Stomach (tissue), 8 donors: ENCODE measurements at regions not wholly inside any gene's neighbourhood (a gene's known extent, or its start where the extent isn't known, plus 50 kb on each side); places are given as distances from the start of the nearest gene placed in this dataset.
"Not testable (repeated sequence)": the region's sequence is repeated elsewhere in the genome, so short reads cannot be mapped to it uniquely, and the experiment has no call there.

Source experiments
- DNase-seq, 2 donors: peaks; one replicate each; pipeline versions ENCODE4 v3.0.0 to v3.0.0-alpha.2; 2013 to 2019
- H3K27ac ChIP-seq, 5 donors: fragments of 200-600 bp in 4 of 5; sonication (generic) in 4 of 5; one replicate each; pipeline ENCODE4 v1.5.1; 2013 to 2019; ENCODE audit warnings: mild to moderate bottlenecking in 1 of 5, moderate library complexity in 1 of 5
- H3K27me3 ChIP-seq, 3 donors: fragments of 200-600 bp; sonication (generic); one replicate each; pipeline ENCODE4 v1.5.1; 2017 to 2019; ENCODE audit warnings: mixed run types in 1 of 3
- H3K36me3 ChIP-seq, 4 donors: fragments of 200-600 bp; sonication (generic); 1 replicate in 3 of 4; 2 replicates in 1 of 4; pipeline ENCODE4 v1.5.1; 2016 to 2019
- H3K4me1 ChIP-seq, 4 donors: fragments of 200-600 bp; sonication (generic); one replicate each; pipeline ENCODE4 v1.5.1; 2016 to 2019
- H3K4me3 ChIP-seq, 4 donors: fragments of 200-600 bp; sonication (generic) in 3 of 4; one replicate each; pipeline ENCODE4 v1.5.1; 2016 to 2019; ENCODE audit warnings: mild to moderate bottlenecking in 1 of 4
- H3K9me3 ChIP-seq, 4 donors: fragments of 200-600 bp; sonication (generic); one replicate each; pipeline ENCODE4 v1.5.1; 2016 to 2019
- WGBS, 5 donors: extraction: QIAGEN DNeasy Blood & Tissue Kit in 3 of 5; methylation state at CpG; one replicate each; pipeline versions ENCODE4 v1.1.5 to v1.1.7; 2013 to 2018; 5-methylcytosine and 5-hydroxymethylcytosine counted together
- intact Hi-C: fragments of 100-400 bp; cut with DNase I; formaldehyde crosslinking; loops from one replicate; pipeline ENCODE4 v1.15.1; 2023; ENCODE audit warnings: low total_unique reads
- donor health status: healthy with polysubstance abuse.
- donor health status: Bipolar disorder and iron deficiency.
- donor health status: healthy.

DNA sequence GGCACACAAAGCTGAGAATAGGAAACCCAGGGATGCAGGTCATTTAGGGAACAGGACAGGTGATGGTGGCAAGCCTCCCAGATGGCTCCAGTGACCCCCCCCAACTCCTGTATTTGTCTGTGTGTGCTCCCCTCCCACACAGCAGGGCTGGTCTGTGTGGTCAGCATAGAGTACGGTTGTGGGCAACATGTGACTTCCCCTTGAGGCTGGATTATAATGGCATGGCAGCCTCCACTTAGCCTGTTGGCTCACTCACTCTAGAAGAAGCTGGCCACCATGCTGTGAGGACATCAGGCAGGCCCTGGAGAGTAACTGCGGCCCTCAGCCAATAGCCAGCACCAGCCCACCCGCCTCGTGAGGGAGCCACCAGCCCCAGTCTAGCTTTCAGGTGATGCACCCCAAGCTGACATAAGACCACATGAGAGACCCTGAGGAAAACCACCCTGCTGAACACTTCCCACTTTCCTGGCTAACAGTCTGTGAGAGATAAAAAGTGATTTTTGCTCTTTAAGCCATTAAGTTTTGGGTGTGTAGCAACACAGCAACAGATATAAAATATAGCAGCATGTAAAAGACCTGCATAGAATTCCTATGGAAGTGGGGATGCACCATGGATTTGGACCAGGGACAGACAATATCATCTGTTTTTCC is 151.3 kb downstream of the LAT start:
- H3K4me1 ChIP-seq, H3K36me3 ChIP-seq, H3K9me3 ChIP-seq, intact Hi-C loops, DNase-seq, H3K27ac ChIP-seq, H3K27me3 ChIP-seq, H3K4me3 ChIP-seq: not testable (repeated sequence)
- WGBS, 5 donors = 92 to 100% (median 96%) methylated on average over 4 of the region's 4 CpGs

DNA sequence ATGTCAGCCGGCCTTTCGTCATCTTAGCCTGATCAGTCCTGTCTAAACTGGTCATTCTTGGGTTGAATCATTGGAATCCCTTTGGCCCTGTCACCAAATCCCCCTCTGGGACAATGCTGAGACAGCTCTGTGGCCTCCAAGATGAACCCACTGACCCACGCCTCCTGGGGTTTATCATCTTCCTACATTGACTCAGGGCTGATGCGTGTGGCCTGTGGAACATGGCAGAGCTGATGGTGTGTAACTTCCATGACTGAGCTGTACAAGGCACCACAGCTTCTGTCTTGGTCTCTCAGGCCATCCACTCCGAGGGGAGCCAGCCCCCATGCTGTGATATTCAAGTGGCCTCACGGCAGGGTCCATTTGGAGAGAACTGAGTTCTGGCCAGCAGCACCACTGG is 150.2 kb downstream of the LAT start:
- whole genome bisulfite sequencing, 5 donors = 92 to 98% (median 95%) methylated on average over 2 to 6 of the region's 6 CpGs
- H3K27me3 ChIP-seq, H3K9me3 ChIP-seq, H3K27ac ChIP-seq, intact Hi-C loops, H3K4me3 ChIP-seq, DNase-seq, H3K36me3 ChIP-seq, H3K4me1 ChIP-seq: not testable (repeated sequence)

- H3K4me3 ChIP-seq, H3K27ac ChIP-seq, H3K27me3 ChIP-seq, intact Hi-C loops, DNase-seq, H3K36me3 ChIP-seq, H3K9me3 ChIP-seq: not testable (repeated sequence)
- WGBS, 5 donors = 88 to 94% (median 90%) methylated on average over 25 of the region's 25 CpGs
- peaks cover 0 to 18% (median 7%) of the 10 kb centered on the region in 4 donors for H3K4me1 ChIP-seq
Observed at GRCh38 chr16:29133681-29134430, 149.0 kb downstream of the LAT start.

- H3K9me3 ChIP-seq, H3K4me3 ChIP-seq, H3K27me3 ChIP-seq, DNase-seq, H3K36me3 ChIP-seq, H3K27ac ChIP-seq, intact Hi-C loops: not testable (repeated sequence)
- H3K4me1 ChIP-seq = peaks cover 0 to 20% (median 7%) of the 10 kb centered on the region in 4 donors
- 43 to 73% (median 69%) methylated on average over 6 to 14 of the region's 19 CpGs for WGBS, 5 donors
Observed at GRCh38 chr16:29132869-29133268, 148.0 kb downstream of the LAT start.

- intact Hi-C loops, H3K9me3 ChIP-seq, H3K27ac ChIP-seq, H3K27me3 ChIP-seq, H3K4me3 ChIP-seq, H3K36me3 ChIP-seq, DNase-seq: not testable (repeated sequence)
- WGBS, 5 donors = 26 to 51% (median 38%) methylated on average over 6 to 14 of the region's 14 CpGs
- H3K4me1 ChIP-seq = peaks cover 0 to 20% (median 7%) of the 10 kb centered on the region in 4 donors
Observed at GRCh38 chr16:29132444-29132843, 147.6 kb downstream of the LAT start.

GRCh38 chr16:29130901-29131851 is 146.3 kb downstream of the LAT start:
- DNase-seq, H3K4me3 ChIP-seq, H3K9me3 ChIP-seq, H3K36me3 ChIP-seq, H3K27me3 ChIP-seq, intact Hi-C loops: not testable (repeated sequence)
- Histone ChIP-seq H3K4me1 (peaks cover 0 to 30% (median 7%) of the 10 kb centered on the region in 4 donors), H3K27ac (peak overlapping the region in 2 of 5 donors; percentile 32 to 51)
- WGBS, 5 donors = 64 to 95% (median 76%) methylated on average over 4 to 26 of the region's 33 CpGs

DNA sequence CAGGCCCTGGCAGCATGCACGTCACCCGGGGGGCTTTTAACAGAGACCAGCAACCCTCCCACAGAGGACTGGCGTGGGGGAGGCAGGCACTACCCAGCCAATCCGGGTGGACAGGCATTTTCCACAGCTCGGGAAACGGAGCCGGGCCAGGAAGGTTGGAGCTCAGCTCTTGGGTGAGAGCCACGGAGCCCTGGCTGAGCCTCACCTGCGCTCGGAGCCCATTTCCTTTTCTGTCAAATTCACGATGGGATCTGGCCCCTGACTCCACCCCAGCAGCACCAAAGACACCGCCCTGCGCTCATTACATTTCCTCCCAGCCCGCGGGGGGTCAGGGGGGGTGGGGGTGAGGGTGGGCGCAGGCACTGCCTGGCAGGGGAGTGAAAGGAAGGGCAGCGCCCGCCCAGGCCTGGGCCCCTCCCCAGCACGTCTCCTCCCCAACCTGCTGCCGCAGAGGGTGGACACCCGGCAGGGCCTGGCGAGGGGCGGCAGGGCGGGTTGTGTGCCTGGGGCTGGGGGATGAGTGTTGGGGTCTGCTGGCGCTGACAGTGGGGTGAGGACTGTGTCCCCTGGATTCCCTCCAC is 145.4 kb downstream of the LAT start:
- WGBS, 5 donors = 87 to 94% (median 90%) methylated on average over 8 to 25 of the region's 25 CpGs
- H3K27me3 ChIP-seq, DNase-seq, H3K36me3 ChIP-seq, H3K9me3 ChIP-seq, intact Hi-C loops, H3K4me3 ChIP-seq: not testable (repeated sequence)
- Histone ChIP-seq H3K27ac (peak overlapping the region in 3 of 5 donors; percentile 20 to 53 (median 51)), H3K4me1 (peaks cover 0 to 30% (median 7%) of the 10 kb centered on the region in 4 donors)

GRCh38 chr16:29129458-29130038 is 144.7 kb downstream of the LAT start:
- peak overlapping the region in 3 of 5 donors; percentile 20 to 53 (median 51) for H3K27ac ChIP-seq

DNA sequence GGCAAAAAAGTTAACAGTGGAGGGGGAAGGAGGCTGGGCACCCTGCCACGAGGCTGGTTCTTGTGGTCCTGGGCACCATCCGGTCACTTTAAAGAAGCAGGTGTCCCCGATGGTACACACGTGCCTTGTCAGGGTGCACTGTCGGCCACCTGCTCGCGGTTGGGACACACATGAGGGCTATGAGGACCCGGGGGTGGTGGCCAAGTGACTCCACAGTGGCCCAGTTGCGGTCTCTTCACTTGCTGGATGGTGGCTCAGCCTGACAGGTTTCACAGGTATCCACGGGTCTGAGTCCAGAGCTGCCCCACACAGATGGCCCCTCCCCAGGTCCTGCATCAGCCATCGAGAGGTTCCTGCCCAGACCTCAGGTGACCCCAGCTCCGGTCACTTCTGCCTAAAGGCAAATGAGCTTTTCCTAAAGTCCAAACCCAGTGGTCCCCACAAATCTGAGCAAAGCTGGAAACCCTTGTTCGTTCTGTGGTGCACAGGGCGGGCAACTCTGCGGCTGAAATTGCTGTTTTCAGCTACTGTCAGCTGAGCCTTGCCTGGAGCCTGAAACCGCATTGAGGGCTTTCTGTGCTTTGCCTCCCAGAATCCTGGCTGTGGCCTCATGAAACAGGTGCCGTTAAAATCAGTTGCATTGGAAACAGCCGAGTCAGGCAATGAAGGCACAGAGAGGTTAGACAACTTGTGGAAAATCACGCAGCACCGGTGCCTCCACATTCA is 144.0 kb downstream of the LAT start:
- DNase-seq, H3K27me3 ChIP-seq, H3K9me3 ChIP-seq, H3K27ac ChIP-seq, intact Hi-C loops, H3K36me3 ChIP-seq, H3K4me3 ChIP-seq: not testable (repeated sequence)
- H3K4me1 ChIP-seq = peaks cover 0 to 30% (median 7%) of the 10 kb centered on the region in 4 donors
- WGBS, 5 donors = 78 to 87% (median 81%) methylated on average over 13 to 20 of the region's 20 CpGs

More at GRCh38 chr16:29129458-29130038, 144.7 kb downstream of the LAT start:
- WGBS, 5 donors = 75 to 87% (median 77%) methylated on average over 11 to 18 of the region's 18 CpGs
- intact Hi-C loops, H3K9me3 ChIP-seq, H3K36me3 ChIP-seq, DNase-seq, H3K27me3 ChIP-seq, H3K4me3 ChIP-seq: not testable (repeated sequence)
- peaks cover 0 to 30% (median 7%) of the 10 kb centered on the region in 4 donors for H3K4me1 ChIP-seq

DNA sequence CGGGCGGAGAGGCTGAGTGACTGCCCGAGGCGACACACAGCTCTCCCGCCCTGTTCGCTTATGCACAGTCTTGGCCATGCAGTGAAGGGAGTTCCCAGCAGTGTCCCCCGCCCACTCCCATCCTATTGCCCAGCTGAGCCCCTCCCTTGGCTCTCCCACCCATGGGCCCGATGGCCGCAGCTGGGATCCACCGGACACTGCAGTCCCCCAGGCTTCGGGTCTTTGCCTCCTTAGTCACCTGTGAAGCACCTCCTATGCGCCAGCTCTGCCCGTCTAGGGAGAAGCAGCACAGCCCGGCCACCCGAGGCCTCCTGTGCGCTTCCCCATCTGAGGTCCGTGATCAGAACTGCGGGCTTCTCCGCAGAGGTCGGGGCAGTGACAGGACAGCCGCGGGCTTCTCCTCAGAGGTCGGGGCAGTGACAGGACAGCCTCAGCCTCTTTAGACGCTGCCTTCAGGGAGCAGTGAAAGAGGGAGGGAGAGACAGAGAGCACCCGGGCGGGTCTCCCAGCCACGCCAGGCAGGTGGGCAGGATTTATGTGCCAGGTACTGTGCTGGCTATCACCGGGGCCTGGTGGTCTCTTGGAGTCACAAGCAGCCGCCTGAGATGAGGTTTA is 143.1 kb downstream of the LAT start:
- H3K36me3 ChIP-seq, H3K27me3 ChIP-seq, H3K4me3 ChIP-seq, intact Hi-C loops, H3K9me3 ChIP-seq, H3K27ac ChIP-seq, DNase-seq: not testable (repeated sequence)
- H3K4me1 ChIP-seq = peaks cover 0 to 30% (median 7%) of the 10 kb centered on the region in 4 donors
- WGBS, 5 donors = 73 to 88% (median 85%) methylated on average over 19 to 29 of the region's 29 CpGs
